PFSK-1 (cell line): ENCODE measurements at regions not wholly inside any gene's neighbourhood (a gene's known extent, or its start where the extent isn't known, plus 50 kb on each side); places are given as distances from the start of the nearest gene placed in this dataset.

Experiments
- FOXP2 ChIP-seq: optimal IDR thresholded peaks from 2 replicates; pipeline ENCODE3; 2011; ENCODE audit warnings: borderline replicate concordance, control low read depth, inconsistent platforms; ENCODE audit not compliant: insufficient read depth; ENCODE audit errors: extremely low read length, extremely low read depth
- POLR2AphosphoS5 ChIP-seq: IDR thresholded peaks from 2 replicates; pipeline ENCODE4 v1.6.1; 2012; ENCODE audit warnings: low read depth, mild to moderate bottlenecking, control low read depth, low read length, moderate library complexity
- SIN3A ChIP-seq: IDR thresholded peaks from 2 replicates; pipeline ENCODE4 v1.6.1; 2012; ENCODE audit warnings: mild to moderate bottlenecking, low read length, moderate library complexity, borderline replicate concordance; ENCODE audit not compliant: insufficient read depth
- TAF1 ChIP-seq: IDR thresholded peaks from 2 replicates; pipeline ENCODE4 v1.6.1; 2012; ENCODE audit warnings: low read length, control low read depth, borderline replicate concordance; ENCODE audit not compliant: insufficient read depth
- TF ChIP-seq, protein P1 (sequence below), 2 experiments: IDR thresholded peaks; 2 replicates each; pipeline versions ENCODE4 v1.6.1 to v1.8.0; 2011 to 2012; ENCODE audit warnings: low read depth in 2 of 2, low read length in 2 of 2, control low read depth in 1 of 2, inconsistent platforms in 1 of 2, mild to moderate bottlenecking in 1 of 2, moderate library complexity in 1 of 2; ENCODE audit not compliant: insufficient read depth in 1 of 2

DNA sequence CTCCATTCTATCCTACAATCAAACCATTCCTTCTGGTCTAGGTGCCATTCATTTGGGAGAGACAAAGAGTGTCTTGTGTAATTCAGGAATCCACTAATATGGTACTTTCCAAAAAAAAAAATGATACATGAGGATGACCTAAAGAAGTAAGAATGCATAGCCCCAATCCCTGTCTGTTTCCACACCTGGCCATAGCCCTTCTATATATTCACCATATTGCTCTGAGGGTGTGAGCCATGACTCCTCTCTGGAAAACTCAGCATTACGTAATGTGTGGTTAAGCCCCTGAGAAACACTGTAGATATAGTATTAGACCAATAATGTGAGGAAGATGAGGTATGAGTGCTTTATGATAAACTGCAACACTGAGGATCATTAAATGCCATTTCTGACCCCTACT lies 592.7 kb downstream of the INHBA start:
- TF ChIP-seq POLR2AphosphoS5 (no peak), SIN3A (no peak), TAF1 (no peak), FOXP2 (no peak)
- TF ChIP-seq, protein P1, sequence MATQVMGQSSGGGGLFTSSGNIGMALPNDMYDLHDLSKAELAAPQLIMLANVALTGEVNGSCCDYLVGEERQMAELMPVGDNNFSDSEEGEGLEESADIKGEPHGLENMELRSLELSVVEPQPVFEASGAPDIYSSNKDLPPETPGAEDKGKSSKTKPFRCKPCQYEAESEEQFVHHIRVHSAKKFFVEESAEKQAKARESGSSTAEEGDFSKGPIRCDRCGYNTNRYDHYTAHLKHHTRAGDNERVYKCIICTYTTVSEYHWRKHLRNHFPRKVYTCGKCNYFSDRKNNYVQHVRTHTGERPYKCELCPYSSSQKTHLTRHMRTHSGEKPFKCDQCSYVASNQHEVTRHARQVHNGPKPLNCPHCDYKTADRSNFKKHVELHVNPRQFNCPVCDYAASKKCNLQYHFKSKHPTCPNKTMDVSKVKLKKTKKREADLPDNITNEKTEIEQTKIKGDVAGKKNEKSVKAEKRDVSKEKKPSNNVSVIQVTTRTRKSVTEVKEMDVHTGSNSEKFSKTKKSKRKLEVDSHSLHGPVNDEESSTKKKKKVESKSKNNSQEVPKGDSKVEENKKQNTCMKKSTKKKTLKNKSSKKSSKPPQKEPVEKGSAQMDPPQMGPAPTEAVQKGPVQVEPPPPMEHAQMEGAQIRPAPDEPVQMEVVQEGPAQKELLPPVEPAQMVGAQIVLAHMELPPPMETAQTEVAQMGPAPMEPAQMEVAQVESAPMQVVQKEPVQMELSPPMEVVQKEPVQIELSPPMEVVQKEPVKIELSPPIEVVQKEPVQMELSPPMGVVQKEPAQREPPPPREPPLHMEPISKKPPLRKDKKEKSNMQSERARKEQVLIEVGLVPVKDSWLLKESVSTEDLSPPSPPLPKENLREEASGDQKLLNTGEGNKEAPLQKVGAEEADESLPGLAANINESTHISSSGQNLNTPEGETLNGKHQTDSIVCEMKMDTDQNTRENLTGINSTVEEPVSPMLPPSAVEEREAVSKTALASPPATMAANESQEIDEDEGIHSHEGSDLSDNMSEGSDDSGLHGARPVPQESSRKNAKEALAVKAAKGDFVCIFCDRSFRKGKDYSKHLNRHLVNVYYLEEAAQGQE (IDR thresholded peaks at IDR 0.05; ENCODE audit: insufficient read depth in 1 of 2, low read depth in 2 of 2, low read length in 2 of 2) = no peak
